HEK293T (cell line): ENCODE measurements at regions not wholly inside any gene's neighbourhood (a gene's known extent, or its start where the extent isn't known, plus 50 kb on each side); places are given as distances from the start of the nearest gene placed in this dataset.

Experiments used
- BHLHE40 ChIP-seq: fragments of 450-650 bp; IDR thresholded peaks from 2 replicates; pipeline ENCODE4 v1.6.1; 2016; ENCODE audit warnings: mild to moderate bottlenecking, moderate library complexity, borderline replicate concordance
- ELF4 ChIP-seq: fragments of 450-650 bp; IDR thresholded peaks from 2 replicates; pipeline ENCODE4 v1.6.1; 2017; ENCODE audit warnings: antibody characterized with exemption
- FOXA1 ChIP-seq: fragments of 450-650 bp; IDR thresholded peaks from 2 replicates; pipeline ENCODE4 v1.6.1; 2016; ENCODE audit warnings: mild to moderate bottlenecking
- FOXK2 ChIP-seq: fragments of 450-650 bp; IDR thresholded peaks from 2 replicates; pipeline ENCODE4 v1.6.1; 2016; ENCODE audit warnings: mild to moderate bottlenecking
- FOXM1 ChIP-seq: fragments of 450-650 bp; IDR thresholded peaks from 2 replicates; pipeline ENCODE4 v1.6.1; 2017; ENCODE audit warnings: mild to moderate bottlenecking, borderline replicate concordance
- HDGF ChIP-seq: fragments of 450-650 bp; IDR thresholded peaks from 2 replicates; pipeline ENCODE4 v1.6.1; 2017; ENCODE audit warnings: antibody characterized with exemption, borderline replicate concordance
- L3MBTL2 ChIP-seq: fragments of 450-650 bp; conservative IDR thresholded peaks from 2 replicates; pipeline ENCODE4 v1.6.1; 2016; ENCODE audit warnings: mild to moderate bottlenecking
- LEF1 ChIP-seq: fragments of 450-650 bp; IDR thresholded peaks from 2 replicates; pipeline ENCODE4 v1.6.1; 2017; ENCODE audit warnings: mild to moderate bottlenecking, borderline replicate concordance
- SP1 ChIP-seq: fragments of 450-650 bp; IDR thresholded peaks from 2 replicates; pipeline ENCODE4 v1.6.1; 2017
- TARDBP ChIP-seq: fragments of 450-650 bp; IDR thresholded peaks from 2 replicates; pipeline ENCODE4 v1.6.1; 2016
- TF ChIP-seq, protein P1 (sequence below): fragments of 450-650 bp; IDR thresholded peaks from 2 replicates; pipeline ENCODE4 v1.6.1; 2016

DNA sequence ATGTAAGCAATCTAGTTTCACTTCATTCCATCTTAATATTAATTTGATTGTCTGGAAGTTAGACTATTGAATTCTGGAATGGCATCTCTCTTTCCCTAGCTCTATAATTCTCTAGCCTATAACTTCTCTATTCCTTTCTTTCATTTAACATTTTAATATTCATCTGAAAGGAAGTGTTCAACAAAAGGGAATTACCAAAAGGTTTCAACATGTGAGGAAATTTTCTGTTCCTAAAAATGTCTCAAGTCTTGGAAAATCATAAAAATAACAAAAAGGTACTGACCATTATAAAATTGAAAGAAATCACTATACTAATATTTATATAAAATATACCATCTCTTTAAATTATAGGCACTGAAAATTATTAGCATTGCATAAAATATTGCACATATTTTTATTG, 228.7 kb downstream of the TXNL1 start:
- TF ChIP-seq BHLHE40 (no peak), LEF1 (no peak), ELF4 (no peak), FOXM1 (no peak), TARDBP (no peak), FOXK2 (no peak), L3MBTL2 (no peak), SP1 (no peak), HDGF (no peak), FOXA1 (no peak)
- TF ChIP-seq, protein P1, sequence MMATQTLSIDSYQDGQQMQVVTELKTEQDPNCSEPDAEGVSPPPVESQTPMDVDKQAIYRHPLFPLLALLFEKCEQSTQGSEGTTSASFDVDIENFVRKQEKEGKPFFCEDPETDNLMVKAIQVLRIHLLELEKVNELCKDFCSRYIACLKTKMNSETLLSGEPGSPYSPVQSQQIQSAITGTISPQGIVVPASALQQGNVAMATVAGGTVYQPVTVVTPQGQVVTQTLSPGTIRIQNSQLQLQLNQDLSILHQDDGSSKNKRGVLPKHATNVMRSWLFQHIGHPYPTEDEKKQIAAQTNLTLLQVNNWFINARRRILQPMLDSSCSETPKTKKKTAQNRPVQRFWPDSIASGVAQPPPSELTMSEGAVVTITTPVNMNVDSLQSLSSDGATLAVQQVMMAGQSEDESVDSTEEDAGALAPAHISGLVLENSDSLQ, result no peak
